OCI-LY7 (cell line): ENCODE measurements at regions not wholly inside any gene's neighbourhood (a gene's known extent, or its start where the extent isn't known, plus 50 kb on each side); places are given as distances from the start of the nearest gene placed in this dataset.

Experiments used
- BruUV-seq: library from RNA; stranded (reverse); fragments of 400-500 nt; replicated peaks from 2 replicates; lab custom pipeline; 2021; lab: Mats Ljungman, UMichigan
- CTCF ChIA-PET: fragments of 300-600 bp; sonication (Branson Sonifier 250); formaldehyde crosslinking; loops from one replicate; lab custom pipeline; 2022; ENCODE audit warnings: antibody characterized with exemption; ENCODE audit not compliant: unreplicated experiment; lab: Charles Lee
- POLR2A ChIA-PET: fragments of 300-600 bp; sonication (Branson Sonifier 250); formaldehyde crosslinking; loops from one replicate; lab custom pipeline; 2022; ENCODE audit warnings: antibody characterized with exemption; lab: Charles Lee
- DNase-seq: peaks from one replicate; pipeline ENCODE4 v3.0.0-alpha.2; 2015; ENCODE audit warnings: low spot score
- H2AFZ ChIP-seq: fragments of 200-600 bp; sonication (generic), shearing (Covaris generic); 2 replicates; pipeline ENCODE4 v1.6.1; 2014; ENCODE audit warnings: mild to moderate bottlenecking, antibody characterized with exemption, low read length, moderate library complexity
- H3K27ac ChIP-seq: fragments of 200-600 bp; sonication (generic); 2 replicates; pipeline ENCODE4 v1.5.1; 2014; ENCODE audit warnings: mixed run types, low read depth, mild to moderate bottlenecking, moderate library complexity, low read length, inconsistent platforms; ENCODE audit not compliant: poor library complexity, severe bottlenecking
- H3K36me3 ChIP-seq: fragments of 200-600 bp; sonication (generic); 2 replicates; pipeline ENCODE4 v1.6.1; 2014; ENCODE audit warnings: mild to moderate bottlenecking, antibody characterized with exemption, low read length, moderate library complexity, mixed read lengths; ENCODE audit not compliant: insufficient read depth
- H3K4me1 ChIP-seq: fragments of 200-600 bp; sonication (generic); 2 replicates; pipeline ENCODE4 v1.5.1; 2014; ENCODE audit warnings: mild to moderate bottlenecking, low read length; ENCODE audit not compliant: insufficient read depth, poor library complexity, severe bottlenecking
- H3K4me2 ChIP-seq: fragments of 200-600 bp; sonication (generic); 2 replicates; pipeline ENCODE4 v1.6.1; 2014; ENCODE audit warnings: mild to moderate bottlenecking, low read length
- H3K4me3 ChIP-seq: fragments of 200-600 bp; sonication (generic); 2 replicates; pipeline ENCODE4 v1.5.1; 2014; ENCODE audit warnings: mild to moderate bottlenecking, low read depth, low read length; ENCODE audit not compliant: poor library complexity, severe bottlenecking
- H3K79me2 ChIP-seq: fragments of 200-600 bp; sonication (generic); 2 replicates; pipeline ENCODE4 v1.6.1; 2016; ENCODE audit warnings: low read depth, mild to moderate bottlenecking, low read length, moderate library complexity, mixed read lengths; ENCODE audit not compliant: insufficient read depth
- H3K9me2 ChIP-seq: fragments of 200-600 bp; sonication (generic); 2 replicates; pipeline ENCODE4 v1.6.1; 2016; ENCODE audit warnings: mild to moderate bottlenecking, low read length, mixed read lengths; ENCODE audit not compliant: insufficient read depth
- H3K9me3 ChIP-seq: fragments of 200-600 bp; sonication (generic); 2 replicates; pipeline ENCODE4 v1.6.1; 2014; ENCODE audit warnings: mild to moderate bottlenecking, mixed run types, low read length, mixed read lengths
- H4K20me1 ChIP-seq: fragments of 200-600 bp; sonication (generic); 2 replicates; pipeline ENCODE4 v1.6.1; 2014; ENCODE audit warnings: mild to moderate bottlenecking, antibody characterized with exemption, low read length, moderate library complexity, mixed read lengths; ENCODE audit not compliant: insufficient read depth
- CTCF ChIP-seq: fragments of 200-600 bp; sonication (generic); conservative IDR thresholded peaks from 2 replicates; pipeline ENCODE4 v1.5.1; 2014; ENCODE audit warnings: mild to moderate bottlenecking, antibody characterized with exemption, low read length, moderate library complexity, mixed read lengths
- EZH2phosphoT487 ChIP-seq: fragments of 200-600 bp; sonication (generic); IDR thresholded peaks from 2 replicates; pipeline ENCODE4 v1.6.1; 2018; ENCODE audit warnings: low read depth, borderline replicate concordance, mild to moderate bottlenecking, mixed run types, antibody characterized with exemption, low read length, moderate library complexity, mixed read lengths
- intact Hi-C: fragments of 100-400 bp; cut with micrococcal nuclease; formaldehyde crosslinking; loops from one replicate; pipeline ENCODE4 v1.10.0; 2022; ENCODE audit not compliant: unreplicated experiment

DNA sequence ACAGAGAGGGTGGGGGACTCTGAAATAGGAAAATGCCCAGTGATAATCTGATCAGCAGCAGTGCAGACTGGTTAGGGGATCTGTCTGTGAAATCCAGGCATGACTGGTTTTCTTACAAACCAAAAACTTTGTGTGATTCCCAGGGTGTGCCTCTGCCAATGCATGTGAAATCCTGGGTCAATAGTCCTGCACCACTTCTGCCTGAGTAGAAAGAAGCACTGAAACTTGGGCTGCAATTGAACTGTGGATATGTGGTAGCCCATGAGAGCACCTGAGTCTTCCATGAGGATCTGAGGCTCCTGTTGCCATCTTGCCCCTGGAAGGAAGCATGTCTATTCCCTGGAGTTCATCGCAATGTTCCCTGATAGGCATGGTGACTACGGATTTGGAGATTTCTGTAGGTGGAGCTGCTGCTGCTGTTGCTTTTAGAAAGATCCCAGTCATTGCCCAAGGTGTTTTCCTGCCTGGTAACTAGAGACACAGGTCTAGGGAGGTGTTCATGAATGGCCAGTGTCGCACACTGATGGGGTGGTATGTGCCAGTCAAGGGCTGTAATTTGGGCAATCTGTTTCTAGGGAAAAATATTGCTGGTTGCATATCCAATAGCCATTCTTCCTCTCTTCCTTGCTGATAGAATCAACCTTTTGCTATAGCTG, 146.7 kb downstream of the CARTPT start:
- intact Hi-C loops, result no loop called here
- no peaks in the 10 kb centered on the region for H3K9me3 ChIP-seq
- no peak overlapping the region for H3K4me3 ChIP-seq
- DNase-seq, result no peak
- H3K27ac ChIP-seq, result no peak overlapping the region
- POLR2A ChIA-PET, result interaction anchor here (0.5 kb wide), 1 partner anchor 293 kb away, joined by 3 read pairs; no protein-coding TSS in a partner anchor
- H3K4me1 ChIP-seq, result no peaks in the 10 kb centered on the region
- no peaks in the 10 kb centered on the region for H3K9me2 ChIP-seq
- H3K4me2 ChIP-seq, result no peak overlapping the region
- no TSS peak for BruUV-seq
- no peak for TF ChIP-seq EZH2phosphoT487
- TF ChIP-seq CTCF, result no peak
- H3K36me3 ChIP-seq, result no peaks in the 10 kb centered on the region
- no peak overlapping the region for H2AFZ ChIP-seq
- no peaks in the 10 kb centered on the region for H3K79me2 ChIP-seq
- H4K20me1 ChIP-seq, result no peaks in the 10 kb centered on the region
- CTCF ChIA-PET, result no interaction called here

GRCh38 chr5:71872311-71872864, 153.3 kb downstream of the CARTPT start:
- no peak overlapping the region for H3K4me3 ChIP-seq
- DNase-seq, result no peak
- H2AFZ ChIP-seq, result no peak overlapping the region
- TF ChIP-seq EZH2phosphoT487 (no peak), CTCF (no peak)
- H4K20me1 ChIP-seq, result no peaks in the 10 kb centered on the region
- ChIA-PET CTCF (no interaction called here), POLR2A (interaction anchor here (1.1 kb wide), 1 partner anchor 10 kb away, joined by 3 read pairs; no protein-coding TSS in a partner anchor)
- H3K4me2 ChIP-seq, result no peak overlapping the region
- no peaks in the 10 kb centered on the region for H3K9me3 ChIP-seq
- H3K9me2 ChIP-seq, result no peaks in the 10 kb centered on the region
- no TSS peak for BruUV-seq
- H3K4me1 ChIP-seq, result no peaks in the 10 kb centered on the region
- no peaks in the 10 kb centered on the region for H3K79me2 ChIP-seq
- no peaks in the 10 kb centered on the region for H3K36me3 ChIP-seq
- intact Hi-C loops, result no loop called here
- H3K27ac ChIP-seq, result no peak overlapping the region

GRCh38 chr5:71873191-71873591, 154.1 kb downstream of the CARTPT start:
- DNase-seq, result no peak
- Histone ChIP-seq H3K27ac (no peak overlapping the region), H3K4me2 (no peak overlapping the region), H4K20me1 (no peaks in the 10 kb centered on the region), H3K79me2 (no peaks in the 10 kb centered on the region), H3K9me3 (no peaks in the 10 kb centered on the region), H2AFZ (no peak overlapping the region), H3K4me1 (no peaks in the 10 kb centered on the region), H3K36me3 (no peaks in the 10 kb centered on the region), H3K4me3 (no peak overlapping the region), H3K9me2 (no peaks in the 10 kb centered on the region)
- ChIA-PET CTCF (no interaction called here), POLR2A (interaction anchor here (1.1 kb wide), 1 partner anchor 11 kb away, joined by 3 read pairs; no protein-coding TSS in a partner anchor)
- TF ChIP-seq CTCF (no peak), EZH2phosphoT487 (no peak)
- intact Hi-C loops, result no loop called here
- no TSS peak for BruUV-seq
